IgD-negative memory B cell (primary cell): ENCODE measurements at regions not wholly inside any gene's neighbourhood (a gene's known extent, or its start where the extent isn't known, plus 50 kb on each side); places are given as distances from the start of the nearest gene placed in this dataset.
"Not testable (repeated sequence)": the region's sequence is repeated elsewhere in the genome, so short reads cannot be mapped to it uniquely, and the experiment has no call there.

ENCODE experiments used
- H3K27ac Mint-ChIP-seq, 3 donors: one replicate each; pipeline ENCODE4 v1.8.0; 2020 to 2022; ENCODE audit warnings: mild to moderate bottlenecking in 3 of 3, mixed read lengths in 3 of 3, moderate library complexity in 1 of 3
- H3K27me3 Mint-ChIP-seq: one replicate; pipeline ENCODE4 v1.8.0; 2021; ENCODE audit warnings: mixed read lengths
- H3K36me3 Mint-ChIP-seq: one replicate; pipeline ENCODE4 v1.8.0; 2020; ENCODE audit warnings: mild to moderate bottlenecking, mixed read lengths
- H3K4me1 Mint-ChIP-seq, 3 donors: one replicate each; pipeline ENCODE4 v1.8.0; 2020 to 2022; ENCODE audit warnings: mixed read lengths in 3 of 3, mild to moderate bottlenecking in 1 of 3
- H3K4me3 Mint-ChIP-seq, 4 donors: one replicate each; pipeline ENCODE4 v1.8.0; 2020 to 2022; ENCODE audit warnings: mild to moderate bottlenecking in 4 of 4, mixed read lengths in 4 of 4, moderate library complexity in 3 of 4
- H3K9me3 Mint-ChIP-seq, 3 donors: one replicate each; pipeline ENCODE4 v1.8.0; 2020 to 2021; ENCODE audit warnings: mixed read lengths in 3 of 3, mild to moderate bottlenecking in 1 of 3

DNA sequence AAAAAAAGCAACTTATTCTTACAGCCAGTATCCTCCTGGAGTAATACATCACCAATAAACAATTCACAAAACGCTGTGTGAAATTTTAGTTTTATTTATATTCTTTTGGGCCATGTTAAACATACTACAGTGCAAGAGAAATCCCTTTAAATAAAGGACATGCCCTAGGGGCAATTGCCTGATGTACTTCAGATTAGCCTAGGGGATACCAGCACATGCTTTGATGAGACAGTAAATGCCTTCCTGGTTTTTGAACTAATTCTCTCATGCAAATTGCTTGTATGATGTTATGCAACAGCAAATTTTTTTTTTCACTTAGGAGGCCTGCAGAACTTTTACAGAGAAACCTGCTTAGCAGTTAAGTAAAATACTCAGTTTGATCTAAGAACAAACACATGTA, 711.9 kb upstream of the FRG1 start:
- Mint-ChIP-seq H3K27ac (no peak overlapping the region), H3K4me1 (no peaks in the 10 kb centered on the region), H3K4me3 (no peak overlapping the region), H3K36me3 (no peaks in the 10 kb centered on the region), H3K27me3 (no peaks in the 10 kb centered on the region), H3K9me3 (peaks cover 0 to 11% (median 0%) of the 10 kb centered on the region in 3 donors)

DNA sequence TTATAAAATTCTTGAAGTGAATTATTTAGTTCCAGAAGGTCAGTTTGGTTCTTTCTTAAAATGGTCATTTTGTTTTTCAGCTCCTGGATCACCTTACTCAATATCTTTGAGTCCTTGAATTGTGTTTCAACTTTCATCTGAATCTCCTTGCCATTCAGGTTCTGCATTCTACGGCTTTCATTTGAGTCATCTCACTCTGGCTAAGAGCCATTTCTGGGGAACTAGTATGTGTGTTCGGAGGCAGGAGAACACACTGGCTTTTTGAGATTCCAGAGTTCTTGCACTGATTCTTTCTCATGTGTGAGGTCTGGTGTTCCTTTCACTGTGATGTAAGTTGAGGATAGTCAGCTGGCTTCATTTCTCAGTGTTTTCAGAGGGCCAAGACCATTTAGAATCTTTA, 708.4 kb upstream of the FRG1 start:
- Mint-ChIP-seq H3K4me3 (no peak overlapping the region), H3K36me3 (no peaks in the 10 kb centered on the region), H3K27ac (no peak overlapping the region), H3K9me3 (peaks cover 0 to 11% (median 0%) of the 10 kb centered on the region in 3 donors), H3K4me1 (no peaks in the 10 kb centered on the region), H3K27me3 (no peaks in the 10 kb centered on the region)

DNA sequence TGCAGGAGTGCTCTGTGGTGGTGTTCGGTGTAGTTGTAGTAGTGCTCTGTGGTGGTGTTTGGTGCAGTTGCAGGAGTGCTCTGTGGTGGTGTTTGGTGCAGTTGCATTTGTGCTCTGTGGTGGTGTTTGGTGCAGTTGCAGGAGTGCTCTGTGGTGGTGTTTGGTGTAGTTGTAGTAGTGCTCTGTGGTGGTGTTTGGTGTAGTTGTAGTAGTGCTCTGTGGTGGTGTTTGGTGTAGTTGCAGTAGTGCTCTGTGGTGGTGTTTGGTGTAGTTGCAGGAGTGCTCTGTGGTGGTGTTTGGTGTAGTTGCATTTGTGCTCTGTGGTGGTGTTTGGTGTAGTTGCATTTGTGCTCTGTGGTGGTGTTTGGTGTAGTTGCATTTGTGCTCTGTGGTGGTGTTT, 706.9 kb upstream of the FRG1 start:
- not testable (repeated sequence) for H3K27ac Mint-ChIP-seq, H3K36me3 Mint-ChIP-seq, H3K27me3 Mint-ChIP-seq, H3K4me1 Mint-ChIP-seq, H3K4me3 Mint-ChIP-seq
- peaks cover 0 to 17% (median 1%) of the 10 kb centered on the region in 3 donors for H3K9me3 Mint-ChIP-seq

DNA sequence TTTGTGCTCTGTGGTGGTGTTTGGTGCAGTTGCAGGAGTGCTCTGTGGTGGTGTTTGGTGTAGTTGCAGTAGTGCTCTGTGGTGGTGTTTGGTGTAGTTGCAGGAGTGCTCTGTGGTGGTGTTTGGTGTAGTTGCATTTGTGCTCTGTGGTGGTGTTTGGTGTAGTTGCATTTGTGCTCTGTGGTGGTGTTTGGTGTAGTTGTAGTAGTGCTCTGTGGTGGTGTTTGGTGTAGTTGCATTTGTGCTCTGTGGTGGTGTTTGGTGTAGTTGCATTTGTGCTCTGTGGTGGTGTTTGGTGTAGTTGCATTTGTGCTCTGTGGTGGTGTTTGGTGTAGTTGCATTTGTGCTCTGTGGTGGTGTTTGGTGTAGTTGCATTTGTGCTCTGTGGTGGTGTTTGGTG, 705.7 kb upstream of the FRG1 start:
- not testable (repeated sequence) for H3K36me3 Mint-ChIP-seq, H3K4me3 Mint-ChIP-seq, H3K27ac Mint-ChIP-seq, H3K4me1 Mint-ChIP-seq, H3K27me3 Mint-ChIP-seq
- peaks cover 1 to 13% (median 4%) of the 10 kb centered on the region in 3 donors for H3K9me3 Mint-ChIP-seq

- H3K4me1 Mint-ChIP-seq: no peaks in the 10 kb centered on the region
- H3K9me3 Mint-ChIP-seq: peaks cover 1 to 13% (median 4%) of the 10 kb centered on the region in 3 donors
- no peaks in the 10 kb centered on the region for H3K27me3 Mint-ChIP-seq
- H3K36me3 Mint-ChIP-seq: no peaks in the 10 kb centered on the region
- no peak overlapping the region for H3K27ac Mint-ChIP-seq
- H3K4me3 Mint-ChIP-seq: no peak overlapping the region
These were observed 705.1 kb upstream of the FRG1 start for GRCh38 chr4:189235599-189235998.

- H3K9me3 Mint-ChIP-seq: peaks cover 1 to 13% (median 4%) of the 10 kb centered on the region in 3 donors
- H3K4me1 Mint-ChIP-seq, H3K4me3 Mint-ChIP-seq, H3K27me3 Mint-ChIP-seq, H3K36me3 Mint-ChIP-seq, H3K27ac Mint-ChIP-seq: not testable (repeated sequence)
These were observed 704.4 kb upstream of the FRG1 start for GRCh38 chr4:189236321-189236720.

GRCh38 chr4:189237340-189237739, 703.3 kb upstream of the FRG1 start:
- no peaks in the 10 kb centered on the region for H3K4me1 Mint-ChIP-seq
- no peaks in the 10 kb centered on the region for H3K27me3 Mint-ChIP-seq
- no peaks in the 10 kb centered on the region for H3K36me3 Mint-ChIP-seq
- H3K4me3 Mint-ChIP-seq: no peak overlapping the region
- H3K9me3 Mint-ChIP-seq: peaks cover 1 to 7% (median 4%) of the 10 kb centered on the region in 3 donors
- H3K27ac Mint-ChIP-seq: no peak overlapping the region

GRCh38 chr4:189255636-189256035, 685.0 kb upstream of the FRG1 start:
- Mint-ChIP-seq H3K36me3 (no peaks in the 10 kb centered on the region), H3K4me1 (no peaks in the 10 kb centered on the region), H3K4me3 (no peak overlapping the region), H3K27me3 (no peaks in the 10 kb centered on the region), H3K27ac (no peak overlapping the region), H3K9me3 (peaks cover 5 to 21% (median 11%) of the 10 kb centered on the region in 3 donors)

GRCh38 chr4:189261475-189261874, 679.2 kb upstream of the FRG1 start:
- Mint-ChIP-seq H3K4me1 (no peaks in the 10 kb centered on the region), H3K27me3 (no peaks in the 10 kb centered on the region), H3K36me3 (no peaks in the 10 kb centered on the region), H3K9me3 (peaks cover 2 to 8% (median 4%) of the 10 kb centered on the region in 3 donors), H3K27ac (no peak overlapping the region), H3K4me3 (no peak overlapping the region)

DNA sequence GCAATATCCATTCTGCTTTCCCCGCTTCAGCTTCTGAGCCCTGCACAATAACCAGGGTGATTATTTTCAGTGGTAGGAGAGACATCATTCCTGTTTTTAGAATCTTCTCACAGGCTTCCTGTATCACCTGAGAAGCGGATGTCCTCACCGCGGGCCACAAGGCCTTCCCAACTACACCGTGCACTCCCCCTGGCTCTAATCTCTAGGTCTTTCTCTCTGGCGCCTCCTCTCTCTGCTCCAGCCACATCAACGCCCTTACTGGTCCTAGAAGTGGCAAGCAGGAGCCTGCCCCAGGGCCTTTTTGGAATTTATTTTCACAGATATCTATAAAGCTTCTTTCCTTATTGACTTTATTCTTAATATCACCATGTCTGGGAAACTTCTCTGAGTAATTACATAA, 675.2 kb upstream of the FRG1 start:
- no peaks in the 10 kb centered on the region for H3K27me3 Mint-ChIP-seq
- peaks cover 3 to 15% (median 6%) of the 10 kb centered on the region in 3 donors for H3K9me3 Mint-ChIP-seq
- H3K36me3 Mint-ChIP-seq: no peaks in the 10 kb centered on the region
- H3K4me3 Mint-ChIP-seq: no peak overlapping the region
- no peak overlapping the region for H3K27ac Mint-ChIP-seq
- H3K4me1 Mint-ChIP-seq: no peaks in the 10 kb centered on the region

DNA sequence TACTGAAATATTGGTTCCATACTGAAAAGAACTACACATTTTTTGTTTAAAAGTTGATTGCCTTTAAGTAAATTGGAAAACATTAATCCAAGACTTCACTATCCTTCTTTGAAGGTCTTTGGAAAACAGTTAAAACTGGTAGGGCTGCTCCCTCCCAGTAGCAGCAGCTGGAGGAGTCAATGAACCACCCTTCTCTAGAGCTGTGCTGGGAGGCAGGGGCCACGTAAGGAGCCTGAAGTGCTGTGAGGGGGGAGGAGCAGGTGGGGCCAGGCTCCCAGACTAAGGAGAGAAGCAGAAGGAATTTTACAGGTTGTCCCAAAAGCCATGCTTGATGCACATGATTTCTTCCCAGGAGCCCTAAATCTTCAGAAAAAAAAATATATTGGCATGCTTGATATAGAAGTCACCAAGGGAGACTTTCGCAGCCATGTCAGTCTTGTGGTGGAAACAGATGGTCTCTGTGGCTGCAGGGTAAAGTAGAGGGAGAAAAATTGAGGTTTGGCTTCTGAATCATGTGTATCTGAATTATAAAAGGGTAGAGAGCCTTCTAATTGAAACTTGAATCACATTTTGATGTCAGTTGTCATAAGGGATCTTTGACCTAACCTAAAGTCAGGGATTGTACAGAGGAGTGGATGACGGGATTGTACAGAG, 673.2 kb upstream of the FRG1 start:
- H3K27ac Mint-ChIP-seq: no peak overlapping the region
- H3K4me1 Mint-ChIP-seq: no peaks in the 10 kb centered on the region
- H3K9me3 Mint-ChIP-seq: peaks cover 3 to 19% (median 6%) of the 10 kb centered on the region in 3 donors
- H3K27me3 Mint-ChIP-seq: no peaks in the 10 kb centered on the region
- H3K4me3 Mint-ChIP-seq: no peak overlapping the region
- H3K36me3 Mint-ChIP-seq: no peaks in the 10 kb centered on the region

DNA sequence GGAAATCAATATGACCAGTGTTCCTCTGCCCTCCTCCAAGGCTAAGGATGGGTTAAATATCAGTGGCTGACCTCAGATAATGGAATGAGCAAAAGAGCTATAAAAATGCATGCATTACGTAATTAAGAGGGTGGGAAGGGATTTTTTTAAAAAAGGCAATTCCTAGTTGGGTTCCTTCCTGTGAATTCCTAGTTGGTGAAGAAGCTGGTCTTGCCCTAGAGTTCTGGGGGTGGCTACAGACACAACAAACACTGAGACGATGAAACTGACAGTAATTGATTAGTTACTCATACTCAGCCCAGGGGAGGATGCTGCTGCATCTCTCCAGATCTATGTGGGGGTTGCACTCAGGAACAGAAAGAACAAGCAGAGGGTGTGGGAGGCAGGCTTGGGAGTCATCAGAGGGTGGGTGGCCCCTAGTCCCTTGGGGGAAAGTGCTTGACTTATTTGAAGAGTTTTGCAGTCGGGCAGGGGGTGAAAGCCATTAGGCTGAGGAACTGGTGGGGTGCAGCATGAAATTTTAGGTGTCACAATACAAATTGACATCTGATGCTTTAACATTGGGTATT, 662.0 kb upstream of the FRG1 start:
- Mint-ChIP-seq H3K9me3 (peaks cover 0 to 13% (median 4%) of the 10 kb centered on the region in 3 donors), H3K4me1 (no peaks in the 10 kb centered on the region), H3K36me3 (no peaks in the 10 kb centered on the region), H3K4me3 (peak overlapping the region in 1 of 4 donors; percentile 31), H3K27me3 (no peaks in the 10 kb centered on the region), H3K27ac (no peak overlapping the region)

GRCh38 chr4:189279188-189279587, 661.5 kb upstream of the FRG1 start:
- Mint-ChIP-seq H3K27ac (no peak overlapping the region), H3K4me3 (no peak overlapping the region), H3K27me3 (no peaks in the 10 kb centered on the region), H3K9me3 (peaks cover 0 to 13% (median 4%) of the 10 kb centered on the region in 3 donors), H3K36me3 (no peaks in the 10 kb centered on the region), H3K4me1 (no peaks in the 10 kb centered on the region)

DNA sequence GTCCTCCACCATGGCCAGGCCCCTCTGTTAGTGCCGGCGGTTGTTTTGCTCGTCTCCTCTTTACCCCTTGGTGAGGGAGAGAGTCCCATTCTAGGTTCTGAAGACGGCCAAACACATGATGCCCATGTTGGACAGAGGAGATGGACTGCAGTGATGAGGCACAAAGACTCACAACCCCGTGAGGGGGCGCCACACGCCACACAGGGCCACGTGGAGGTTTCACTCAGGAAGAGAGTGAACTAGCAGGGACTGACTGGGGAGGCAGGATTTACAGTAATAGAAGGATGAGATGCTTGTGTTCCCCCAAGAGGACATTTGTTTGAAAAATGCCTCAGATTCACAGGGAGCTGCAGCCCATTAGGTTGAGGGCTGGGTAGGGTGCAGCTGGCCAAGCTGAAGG, 655.3 kb upstream of the FRG1 start:
- no peaks in the 10 kb centered on the region for H3K27me3 Mint-ChIP-seq
- peaks cover 0 to 9% (median 0%) of the 10 kb centered on the region in 3 donors for H3K9me3 Mint-ChIP-seq
- no peak overlapping the region for H3K27ac Mint-ChIP-seq
- H3K36me3 Mint-ChIP-seq: no peaks in the 10 kb centered on the region
- no peaks in the 10 kb centered on the region for H3K4me1 Mint-ChIP-seq
- no peak overlapping the region for H3K4me3 Mint-ChIP-seq

DNA sequence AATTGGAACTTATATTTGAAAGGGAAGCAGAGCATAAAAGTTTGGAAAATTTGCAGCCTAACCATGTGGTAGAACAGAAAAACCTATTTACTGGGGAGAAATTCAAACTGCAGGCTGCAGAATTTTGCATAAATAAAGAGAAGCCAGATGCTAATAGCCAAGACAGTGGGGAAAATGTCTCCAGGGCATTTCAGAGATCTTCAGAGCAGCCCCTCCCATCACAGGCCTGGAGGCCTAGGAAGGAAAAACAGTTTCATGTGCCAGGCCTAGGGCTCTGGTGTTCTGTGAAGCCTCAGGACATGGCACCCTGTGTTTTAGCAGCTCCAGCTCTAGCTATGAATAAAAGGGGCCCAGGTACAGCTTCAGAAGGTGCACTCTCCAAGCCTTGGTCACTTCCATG, 648.7 kb upstream of the FRG1 start:
- H3K4me1 Mint-ChIP-seq: no peaks in the 10 kb centered on the region
- no peaks in the 10 kb centered on the region for H3K36me3 Mint-ChIP-seq
- H3K27me3 Mint-ChIP-seq: no peaks in the 10 kb centered on the region
- H3K27ac Mint-ChIP-seq: no peak overlapping the region
- no peak overlapping the region for H3K4me3 Mint-ChIP-seq
- peaks cover 0 to 4% (median 2%) of the 10 kb centered on the region in 3 donors for H3K9me3 Mint-ChIP-seq

DNA sequence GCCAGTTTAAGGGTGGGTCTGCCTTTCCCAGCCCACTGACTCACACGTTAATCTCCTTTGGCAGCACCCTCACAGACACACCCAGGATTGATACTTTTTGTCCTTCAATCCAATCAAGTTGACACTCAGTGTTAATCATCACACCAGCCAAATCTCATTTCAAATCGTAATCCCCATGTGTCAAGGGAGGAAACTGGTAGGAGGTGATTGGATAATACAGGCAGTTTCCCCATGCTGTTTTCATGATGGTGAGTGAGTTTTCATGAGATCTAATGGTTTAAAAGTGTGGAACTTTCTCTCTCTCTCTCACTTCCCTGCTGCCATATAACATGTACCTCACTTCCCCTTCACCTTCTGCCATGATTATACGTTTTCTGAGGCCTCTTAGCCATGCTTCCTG, 647.2 kb upstream of the FRG1 start:
- Mint-ChIP-seq H3K36me3 (no peaks in the 10 kb centered on the region), H3K27ac (no peak overlapping the region), H3K9me3 (peaks cover 0 to 4% (median 2%) of the 10 kb centered on the region in 3 donors), H3K27me3 (no peaks in the 10 kb centered on the region), H3K4me3 (no peak overlapping the region), H3K4me1 (no peaks in the 10 kb centered on the region)
